Activated CD8-positive, alpha-beta T cell treated with anti-CD3 and anti-CD28 coated beads, Interleukin-2, amount 10 ng/mL, durations not matched to agents 7 days and 5 days (primary cell): ENCODE measurements at regions not wholly inside any gene's neighbourhood (a gene's known extent, or its start where the extent isn't known, plus 50 kb on each side); places are given as distances from the start of the nearest gene placed in this dataset.

Experiments used
- ATAC-seq: fragments of 150-1000 bp; cut with Tn5 transposase; one replicate; pipeline ENCODE4 v1.10.0; 2021; ENCODE audit warnings: moderate library complexity
- CTCF ChIA-PET: fragments of 350-600 bp; sonication (Branson Sonifier 250); formaldehyde crosslinking; loops from one replicate; lab custom pipeline; 2021; ENCODE audit warnings: antibody characterized with exemption; lab: Charles Lee
- POLR2A ChIA-PET: fragments of 350-600 bp; sonication (Branson Sonifier 250); formaldehyde crosslinking; loops from one replicate; lab custom pipeline; 2021; ENCODE audit warnings: antibody characterized with exemption; lab: Charles Lee
- DNase-seq: peaks from one replicate; pipeline ENCODE4 v3.0.0-alpha.2; 2020
- H3K27ac Mint-ChIP-seq: one replicate; pipeline ENCODE4 v1.8.0; 2021; ENCODE audit warnings: mild to moderate bottlenecking, mixed read lengths
- H3K27me3 Mint-ChIP-seq: one replicate; pipeline ENCODE4 v1.8.0; 2021; ENCODE audit warnings: low read depth, mixed read lengths
- H3K36me3 Mint-ChIP-seq: one replicate; pipeline ENCODE4 v1.8.0; 2021; ENCODE audit warnings: low read depth, mixed read lengths
- H3K4me1 Mint-ChIP-seq: one replicate; pipeline ENCODE4 v1.8.0; 2021; ENCODE audit warnings: low read depth, mixed read lengths
- H3K4me3 Mint-ChIP-seq: one replicate; pipeline ENCODE4 v1.8.0; 2021; ENCODE audit warnings: mild to moderate bottlenecking, mixed read lengths
- H3K9me3 Mint-ChIP-seq: one replicate; pipeline ENCODE4 v1.8.0; 2022; ENCODE audit warnings: mixed read lengths; ENCODE audit not compliant: insufficient read depth

GRCh38 chr9:88775966-88776365 lies 215.3 kb upstream of the S1PR3 start:
- ATAC-seq, result no peak
- Mint-ChIP-seq H3K36me3 (no peaks in the 10 kb centered on the region), H3K4me3 (no peak overlapping the region), H3K4me1 (peaks cover 3% of the 10 kb centered on the region), H3K27me3 (peaks cover 12% of the 10 kb centered on the region), H3K9me3 (no peaks in the 10 kb centered on the region), H3K27ac (no peak overlapping the region)
- POLR2A ChIA-PET, result no interaction called here
- CTCF ChIA-PET, result no interaction called here
- no peak for DNase-seq

GRCh38 chr9:88776717-88777497 lies 214.4 kb upstream of the S1PR3 start:
- no peaks in the 10 kb centered on the region for H3K9me3 Mint-ChIP-seq
- ChIA-PET CTCF (no interaction called here), POLR2A (no interaction called here)
- no peak for DNase-seq
- H3K4me1 Mint-ChIP-seq, result peaks cover 3% of the 10 kb centered on the region
- no peak overlapping the region for H3K27ac Mint-ChIP-seq
- H3K27me3 Mint-ChIP-seq, result peaks cover 14% of the 10 kb centered on the region
- H3K36me3 Mint-ChIP-seq, result no peaks in the 10 kb centered on the region
- no peak for ATAC-seq
- H3K4me3 Mint-ChIP-seq, result no peak overlapping the region

DNA sequence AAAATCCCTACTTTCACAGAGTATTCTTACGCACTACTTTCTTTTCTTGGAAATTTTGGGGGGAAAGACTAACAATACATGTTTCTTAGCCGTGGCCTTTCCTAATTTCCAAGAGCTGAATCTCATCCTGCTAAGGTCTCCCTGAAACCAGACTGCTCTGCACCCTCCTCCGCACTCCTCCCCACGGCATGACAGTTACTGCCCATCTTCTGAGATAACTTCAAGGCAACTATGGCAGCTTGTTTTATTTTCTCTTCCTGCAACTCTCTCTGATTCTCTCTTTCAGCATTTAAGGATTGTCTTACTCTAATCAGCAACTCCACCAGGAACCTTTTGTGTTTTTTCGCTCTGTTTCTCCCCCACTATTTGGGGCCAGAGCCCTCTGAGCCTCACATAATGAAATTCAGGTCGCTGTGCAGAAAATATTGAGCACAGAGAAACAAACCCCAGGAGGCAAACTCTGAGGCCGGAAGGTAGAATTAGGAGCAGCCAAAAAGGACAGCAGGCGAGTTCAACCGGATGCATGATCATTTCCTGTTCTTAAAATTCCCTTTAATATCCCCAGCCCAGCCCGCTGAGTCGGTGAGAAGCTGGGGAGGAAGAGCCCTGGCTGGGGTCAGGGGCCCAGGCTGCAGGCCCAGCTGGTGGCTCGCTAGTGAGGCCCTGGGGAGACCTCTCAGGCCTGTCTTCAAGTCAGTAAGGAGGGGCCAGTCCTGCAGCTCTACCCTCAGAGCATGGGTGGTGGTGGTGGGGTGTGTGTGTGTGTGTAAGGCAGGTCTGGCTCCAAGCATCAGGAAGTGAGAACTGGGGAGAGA lies 213.6 kb upstream of the S1PR3 start:
- Mint-ChIP-seq H3K27me3 (peaks cover 9% of the 10 kb centered on the region), H3K9me3 (no peaks in the 10 kb centered on the region), H3K27ac (peak overlapping the region; percentile 11), H3K4me3 (no peak overlapping the region), H3K36me3 (no peaks in the 10 kb centered on the region), H3K4me1 (peaks cover 3% of the 10 kb centered on the region)
- ATAC-seq (no peak), DNase-seq (no peak)
- POLR2A ChIA-PET, result no interaction called here
- CTCF ChIA-PET, result interaction anchor here (1.5 kb wide), 1 partner anchor 11 kb away, joined by 3 read pairs; no protein-coding TSS in a partner anchor

DNA sequence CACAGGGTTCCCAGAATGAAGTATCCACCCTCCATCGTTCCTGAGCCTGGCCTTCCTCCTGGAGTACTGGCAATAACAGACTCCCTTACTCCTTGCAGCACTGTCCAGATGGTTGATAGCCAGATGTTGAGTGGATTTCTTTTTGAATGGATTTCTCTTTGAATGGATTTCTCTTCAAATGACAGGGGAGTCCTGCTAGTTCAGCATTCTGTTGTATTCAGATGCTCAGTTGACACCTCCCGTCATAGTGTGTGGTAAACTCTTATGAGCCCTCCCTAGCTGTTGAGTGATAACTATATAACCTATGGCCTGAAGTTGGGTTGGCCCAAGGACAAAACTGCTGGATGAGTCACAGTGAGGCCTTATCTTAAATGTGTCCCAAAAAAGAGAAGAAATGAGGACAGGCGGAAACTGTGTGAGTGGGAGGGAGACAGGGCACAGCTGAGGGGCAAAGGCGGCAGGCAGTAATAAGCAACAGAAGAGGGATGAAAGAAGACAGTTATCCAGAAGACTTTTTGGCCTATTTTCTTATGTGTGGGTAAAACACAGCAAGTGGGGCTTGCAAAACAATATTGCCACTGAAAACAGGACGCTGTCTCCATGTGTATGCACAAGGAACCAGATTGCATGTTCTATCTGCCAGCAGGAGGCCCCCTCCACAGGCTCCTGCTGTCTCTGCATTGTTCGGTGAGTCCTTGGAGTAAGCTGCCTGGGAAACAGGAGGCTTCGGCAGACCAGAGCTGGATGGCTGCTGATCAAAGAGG lies 209.5 kb upstream of the S1PR3 start:
- ChIA-PET POLR2A (no interaction called here), CTCF (no interaction called here)
- DNase-seq (no peak), ATAC-seq (no peak)
- H3K36me3 Mint-ChIP-seq, result no peaks in the 10 kb centered on the region
- no peak overlapping the region for H3K27ac Mint-ChIP-seq
- peaks cover 3% of the 10 kb centered on the region for H3K4me1 Mint-ChIP-seq
- peaks cover 3% of the 10 kb centered on the region for H3K27me3 Mint-ChIP-seq
- no peak overlapping the region for H3K4me3 Mint-ChIP-seq
- no peaks in the 10 kb centered on the region for H3K9me3 Mint-ChIP-seq

GRCh38 chr9:88782931-88783710 lies 208.1 kb upstream of the S1PR3 start:
- H3K4me3 Mint-ChIP-seq, result no peak overlapping the region
- ChIA-PET POLR2A (no interaction called here), CTCF (no interaction called here)
- DNase-seq, result no peak
- peaks cover 3% of the 10 kb centered on the region for H3K27me3 Mint-ChIP-seq
- H3K27ac Mint-ChIP-seq, result no peak overlapping the region
- no peaks in the 10 kb centered on the region for H3K9me3 Mint-ChIP-seq
- no peak for ATAC-seq
- H3K36me3 Mint-ChIP-seq, result no peaks in the 10 kb centered on the region
- H3K4me1 Mint-ChIP-seq, result no peaks in the 10 kb centered on the region

GRCh38 chr9:88783711-88784083 lies 207.6 kb upstream of the S1PR3 start:
- CTCF ChIA-PET, result no interaction called here
- no peaks in the 10 kb centered on the region for H3K9me3 Mint-ChIP-seq
- H3K4me3 Mint-ChIP-seq, result no peak overlapping the region
- no peak overlapping the region for H3K27ac Mint-ChIP-seq
- no peaks in the 10 kb centered on the region for H3K36me3 Mint-ChIP-seq
- H3K27me3 Mint-ChIP-seq, result peaks cover 3% of the 10 kb centered on the region
- DNase-seq (no peak), ATAC-seq (no peak)
- POLR2A ChIA-PET, result no interaction called here
- H3K4me1 Mint-ChIP-seq, result no peaks in the 10 kb centered on the region

GRCh38 chr9:88784960-88785359 lies 206.3 kb upstream of the S1PR3 start:
- peaks cover 3% of the 10 kb centered on the region for H3K27me3 Mint-ChIP-seq
- ChIA-PET POLR2A (no interaction called here), CTCF (no interaction called here)
- no peaks in the 10 kb centered on the region for H3K36me3 Mint-ChIP-seq
- ATAC-seq, result no peak
- no peak for DNase-seq
- H3K27ac Mint-ChIP-seq, result no peak overlapping the region
- no peaks in the 10 kb centered on the region for H3K9me3 Mint-ChIP-seq
- H3K4me3 Mint-ChIP-seq, result no peak overlapping the region
- H3K4me1 Mint-ChIP-seq, result no peaks in the 10 kb centered on the region

DNA sequence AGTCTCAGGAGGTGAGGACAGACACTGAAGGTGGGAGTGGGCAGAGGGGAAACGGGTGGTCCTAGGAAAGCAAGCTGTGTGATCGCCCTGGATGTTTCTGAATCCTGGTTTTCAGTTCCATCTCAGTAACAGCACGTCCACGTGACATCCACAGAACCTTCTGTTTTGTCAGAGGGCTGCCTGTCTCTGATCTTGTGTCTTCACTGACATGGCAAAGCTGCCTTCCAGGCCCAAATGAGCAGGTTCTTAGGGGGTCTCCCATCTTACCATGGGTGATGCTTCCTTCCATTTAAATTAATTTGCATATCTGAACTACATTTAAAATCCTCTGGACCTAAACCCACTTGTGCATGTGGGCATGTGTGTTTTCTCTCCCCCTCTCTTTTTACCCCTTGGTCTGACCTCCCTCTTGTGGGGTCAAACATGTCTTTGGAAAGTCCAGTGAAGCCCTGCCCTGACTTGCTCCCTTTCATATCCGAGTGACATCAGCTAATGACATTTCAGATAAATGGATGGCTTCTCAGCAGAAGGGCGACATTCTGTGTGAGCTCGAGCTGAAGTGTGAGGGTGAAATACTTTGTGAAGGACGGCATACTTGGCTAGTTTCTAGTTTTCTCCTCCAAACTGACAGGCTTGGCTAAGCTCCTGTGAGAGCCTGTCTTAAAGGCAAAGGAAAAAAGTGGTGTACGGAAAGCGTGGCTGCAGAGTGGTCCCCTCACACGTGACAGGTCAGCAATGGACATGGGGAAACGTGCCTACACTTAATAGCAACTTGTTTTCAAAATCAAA lies 204.8 kb upstream of the S1PR3 start:
- POLR2A ChIA-PET, result no interaction called here
- H3K27me3 Mint-ChIP-seq, result no peaks in the 10 kb centered on the region
- peaks cover 2% of the 10 kb centered on the region for H3K4me1 Mint-ChIP-seq
- DNase-seq, result no peak
- H3K36me3 Mint-ChIP-seq, result no peaks in the 10 kb centered on the region
- ATAC-seq, result no peak
- CTCF ChIA-PET, result no interaction called here
- no peak overlapping the region for H3K27ac Mint-ChIP-seq
- no peaks in the 10 kb centered on the region for H3K9me3 Mint-ChIP-seq
- no peak overlapping the region for H3K4me3 Mint-ChIP-seq

GRCh38 chr9:88789785-88790184 lies 201.5 kb upstream of the S1PR3 start:
- H3K4me1 Mint-ChIP-seq, result peaks cover 4% of the 10 kb centered on the region
- ChIA-PET CTCF (interaction anchor here (1.2 kb wide), 1 partner anchor 11 kb away, joined by 3 read pairs; no protein-coding TSS in a partner anchor), POLR2A (no interaction called here)
- no peak for ATAC-seq
- H3K27ac Mint-ChIP-seq, result no peak overlapping the region
- H3K27me3 Mint-ChIP-seq, result no peaks in the 10 kb centered on the region
- H3K9me3 Mint-ChIP-seq, result no peaks in the 10 kb centered on the region
- H3K4me3 Mint-ChIP-seq, result no peak overlapping the region
- no peak for DNase-seq
- H3K36me3 Mint-ChIP-seq, result no peaks in the 10 kb centered on the region

DNA sequence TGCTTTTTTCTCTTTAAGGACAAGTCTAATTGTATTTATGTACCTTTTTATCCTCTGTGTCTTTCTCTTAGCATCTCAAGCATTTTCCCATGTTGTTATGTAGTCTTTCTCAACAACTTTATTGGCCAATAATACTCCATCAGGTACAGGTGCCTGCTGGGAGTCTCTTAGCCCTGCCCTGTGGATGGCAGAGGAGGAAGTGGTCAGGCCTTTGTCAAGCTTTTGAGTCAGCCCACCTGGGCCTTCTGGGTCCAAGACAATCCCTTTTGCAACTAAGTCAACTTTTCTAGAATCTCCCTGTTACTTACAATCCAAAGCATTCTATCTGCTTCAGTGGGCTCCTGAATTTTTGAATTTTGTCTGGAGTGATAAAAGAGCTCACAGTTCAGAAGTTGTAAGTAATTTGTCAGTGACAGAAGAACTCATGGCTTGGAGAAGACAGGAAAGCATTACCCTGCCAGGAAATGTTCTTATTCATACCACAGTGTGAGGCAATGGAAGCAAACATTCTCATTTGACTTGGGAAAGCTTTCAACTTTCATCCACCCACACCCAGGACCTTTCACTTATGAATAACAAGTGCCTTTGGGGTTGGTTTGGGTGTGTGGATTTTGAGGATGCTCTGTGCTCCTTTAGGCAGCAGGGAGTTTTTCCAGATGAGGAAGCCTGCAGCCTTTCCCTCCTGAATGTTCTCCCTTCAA lies 200.0 kb upstream of the S1PR3 start:
- no peak overlapping the region for H3K4me3 Mint-ChIP-seq
- H3K9me3 Mint-ChIP-seq, result no peaks in the 10 kb centered on the region
- ChIA-PET CTCF (no interaction called here), POLR2A (no interaction called here)
- H3K27ac Mint-ChIP-seq, result no peak overlapping the region
- no peaks in the 10 kb centered on the region for H3K36me3 Mint-ChIP-seq
- H3K4me1 Mint-ChIP-seq, result peaks cover 4% of the 10 kb centered on the region
- H3K27me3 Mint-ChIP-seq, result no peaks in the 10 kb centered on the region
- DNase-seq (no peak), ATAC-seq (no peak)
